WTC11 (cell line): ENCODE measurements at regions not wholly inside any gene's neighbourhood (a gene's known extent, or its start where the extent isn't known, plus 50 kb on each side); places are given as distances from the start of the nearest gene placed in this dataset.

Source experiments
- ATAC-seq: fragments of 200-7000 bp; cut with Tn5 transposase; 2 replicates; pipeline ENCODE4 v1.10.0; 2021; ENCODE audit warnings: mild to moderate bottlenecking, moderate library complexity
- CTCF ChIA-PET: fragments of 300-600 bp; sonication (Branson Sonifier 250); formaldehyde crosslinking; loops from one replicate; lab custom pipeline; 2021; ENCODE audit warnings: antibody characterized with exemption; lab: Charles Lee
- POLR2A ChIA-PET: fragments of 350-600 bp; sonication (Branson Sonifier 250); formaldehyde crosslinking; loops from one replicate; lab custom pipeline; 2021; ENCODE audit warnings: antibody characterized with exemption; lab: Charles Lee
- DNase-seq: peaks from one replicate; pipeline ENCODE4 v3.0.0; 2021; ENCODE audit warnings: low spot score
- H3K27ac Mint-ChIP-seq: 2 replicates; pipeline ENCODE4 v1.8.0; 2021; ENCODE audit warnings: mixed read lengths
- H3K27me3 Mint-ChIP-seq: 2 replicates; pipeline ENCODE4 v1.8.0; 2021; ENCODE audit warnings: low read depth, mild to moderate bottlenecking, moderate library complexity, mixed read lengths
- H3K36me3 Mint-ChIP-seq: 2 replicates; pipeline ENCODE4 v1.8.0; 2021; ENCODE audit warnings: mixed read lengths
- H3K4me1 Mint-ChIP-seq: 2 replicates; pipeline ENCODE4 v1.8.0; 2022; ENCODE audit warnings: mixed read lengths
- H3K4me3 Mint-ChIP-seq: 2 replicates; pipeline ENCODE4 v1.8.0; 2021; ENCODE audit warnings: mild to moderate bottlenecking, moderate library complexity, mixed read lengths
- H3K9me3 Mint-ChIP-seq: 2 replicates; pipeline ENCODE4 v1.8.0; 2021; ENCODE audit warnings: mixed read lengths
- ELF4 ChIP-seq: sonication (generic); formaldehyde crosslinking; IDR thresholded peaks from 2 replicates; pipeline ENCODE4 v1.8.1; 2022; ENCODE audit warnings: low read depth, mild to moderate bottlenecking, moderate library complexity, missing genetic modification reagents
- ESRRA ChIP-seq: sonication (generic); formaldehyde crosslinking; IDR thresholded peaks from 2 replicates; pipeline ENCODE4 v1.8.1; 2022; ENCODE audit warnings: mild to moderate bottlenecking, missing genetic modification reagents, borderline replicate concordance
- GTF2I ChIP-seq: fragments of 250-450 bp; sonication (Bioruptor Pico); conservative IDR thresholded peaks from 2 replicates; pipeline ENCODE4 v1.4.0; 2021; ENCODE audit warnings: mild to moderate bottlenecking
- HMGA2 ChIP-seq: fragments of 250-450 bp; sonication (Bioruptor Pico); IDR thresholded peaks from 2 replicates; pipeline ENCODE4 v1.4.0; 2021; ENCODE audit warnings: mild to moderate bottlenecking, moderate library complexity
- KAT7 ChIP-seq: sonication (generic); formaldehyde crosslinking; IDR thresholded peaks from 2 replicates; pipeline ENCODE4 v1.8.1; 2023; ENCODE audit warnings: missing genetic modification reagents, mild to moderate bottlenecking, borderline replicate concordance
- MYBL2 ChIP-seq: sonication (generic); formaldehyde crosslinking; IDR thresholded peaks from 2 replicates; pipeline ENCODE4 v1.8.1; 2023; ENCODE audit warnings: mild to moderate bottlenecking, moderate library complexity, missing genetic modification reagents
- NFATC4 ChIP-seq: fragments of 250-450 bp; sonication (Bioruptor Pico); IDR thresholded peaks from 2 replicates; pipeline ENCODE4 v1.9.0; 2021; ENCODE audit warnings: mild to moderate bottlenecking
- NFE2L1 ChIP-seq: sonication (generic); formaldehyde crosslinking; IDR thresholded peaks from 2 replicates; pipeline ENCODE4 v1.8.1; 2023; ENCODE audit warnings: missing genetic modification reagents
- NR2C2 ChIP-seq: sonication (generic); formaldehyde crosslinking; IDR thresholded peaks from 2 replicates; pipeline ENCODE4 v1.8.0; 2022; ENCODE audit warnings: mild to moderate bottlenecking, missing genetic modification reagents
- RELA ChIP-seq: sonication (generic); formaldehyde crosslinking; IDR thresholded peaks from 2 replicates; pipeline ENCODE4 v1.8.1; 2022; ENCODE audit warnings: missing genetic modification reagents, mild to moderate bottlenecking, borderline replicate concordance
- TCF7 ChIP-seq: sonication (generic); formaldehyde crosslinking; IDR thresholded peaks from 2 replicates; pipeline ENCODE4 v1.8.0; 2022; ENCODE audit warnings: mild to moderate bottlenecking, low read depth, missing genetic modification reagents, moderate library complexity
- ZNF138 ChIP-seq: sonication (generic); formaldehyde crosslinking; conservative IDR thresholded peaks from 2 replicates; pipeline ENCODE4 v1.8.1; 2022; ENCODE audit warnings: mild to moderate bottlenecking, moderate library complexity, missing genetic modification reagents
- ZNF423 ChIP-seq: fragments of 250-450 bp; sonication (Bioruptor Pico); IDR thresholded peaks from 2 replicates; pipeline ENCODE4 v2.1.2; 2022; ENCODE audit warnings: mild to moderate bottlenecking, moderate library complexity
- ZNF671 ChIP-seq: fragments of 250-450 bp; sonication (Bioruptor Pico); IDR thresholded peaks from 2 replicates; pipeline ENCODE4 v1.8.0; 2021; ENCODE audit warnings: mild to moderate bottlenecking
- TF ChIP-seq, protein P1 (sequence below): sonication (generic); formaldehyde crosslinking; IDR thresholded peaks from 2 replicates; pipeline ENCODE4 v1.8.0; 2023; ENCODE audit warnings: mild to moderate bottlenecking, missing genetic modification reagents
- TF ChIP-seq, protein P2 (sequence below): fragments of 250-450 bp; sonication (Bioruptor Pico); IDR thresholded peaks from 2 replicates; pipeline ENCODE4 v1.9.0; 2021; ENCODE audit warnings: mild to moderate bottlenecking
- TF ChIP-seq, protein P3 (sequence below): sonication (generic); formaldehyde crosslinking; IDR thresholded peaks from 2 replicates; pipeline ENCODE4 v1.8.1; 2023; ENCODE audit warnings: mild to moderate bottlenecking, moderate library complexity, missing genetic modification reagents
- TF ChIP-seq, protein P4 (sequence below): sonication (generic); formaldehyde crosslinking; IDR thresholded peaks from 2 replicates; pipeline ENCODE4 v1.8.0; 2022; ENCODE audit warnings: mild to moderate bottlenecking, missing genetic modification reagents
- TF ChIP-seq, protein P5 (sequence below): sonication (generic); formaldehyde crosslinking; conservative IDR thresholded peaks from 2 replicates; pipeline ENCODE4 v1.8.1; 2022; ENCODE audit warnings: mild to moderate bottlenecking, missing genetic modification reagents

DNA sequence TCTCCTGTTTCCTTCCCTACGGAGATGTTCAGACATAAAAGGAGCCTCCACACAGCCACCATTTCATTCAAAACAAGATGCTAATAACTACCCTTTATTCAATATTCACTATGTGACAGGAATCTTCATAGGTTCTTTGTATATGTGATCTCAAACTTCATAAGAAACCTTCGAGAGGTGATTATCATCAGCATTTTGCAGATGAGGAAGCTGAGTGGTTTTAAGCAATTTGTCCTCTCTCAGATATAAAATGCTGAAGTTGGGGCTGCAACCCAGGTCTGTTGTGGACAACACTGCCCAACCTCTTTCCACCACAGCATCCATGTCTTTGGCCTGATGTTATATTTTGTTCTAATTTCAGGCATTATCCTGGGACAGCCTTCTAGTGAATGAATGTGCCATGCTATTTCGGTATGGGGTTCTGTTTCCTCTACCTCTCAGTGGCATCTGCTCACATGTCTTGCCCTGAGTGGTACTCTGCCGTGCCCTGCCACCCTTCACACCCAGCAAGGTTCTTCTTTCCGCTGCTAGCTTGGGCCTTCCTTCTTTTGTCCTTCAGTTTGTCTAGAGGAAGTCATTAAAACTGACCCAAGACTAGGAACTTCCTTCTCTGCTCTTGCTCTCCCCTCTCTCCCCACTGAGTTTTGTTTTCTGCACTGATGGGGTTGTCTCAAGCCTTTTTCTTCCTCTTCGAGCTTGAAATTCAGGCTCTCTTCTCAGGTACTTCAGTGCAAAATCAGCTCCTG is 300.9 kb upstream of the PRDM1 start:
- no peaks in the 10 kb centered on the region for H3K27me3 Mint-ChIP-seq
- no peaks in the 10 kb centered on the region for H3K36me3 Mint-ChIP-seq
- no peak overlapping the region for H3K4me3 Mint-ChIP-seq
- ATAC-seq (no peak), DNase-seq (no peak)
- TF ChIP-seq ESRRA (CRISPR knock-in tag): no peak
- TF ChIP-seq NR2C2 (CRISPR knock-in tag): no peak
- TF ChIP-seq KAT7: no peak
- TF ChIP-seq RELA (CRISPR knock-in tag): no peak
- no peak for TF ChIP-seq ZNF671 (CRISPR knock-in tag)
- no peak for TF ChIP-seq ZNF138 (CRISPR knock-in tag)
- no peak for TF ChIP-seq TCF7 (CRISPR knock-in tag)
- TF ChIP-seq, protein P1, sequence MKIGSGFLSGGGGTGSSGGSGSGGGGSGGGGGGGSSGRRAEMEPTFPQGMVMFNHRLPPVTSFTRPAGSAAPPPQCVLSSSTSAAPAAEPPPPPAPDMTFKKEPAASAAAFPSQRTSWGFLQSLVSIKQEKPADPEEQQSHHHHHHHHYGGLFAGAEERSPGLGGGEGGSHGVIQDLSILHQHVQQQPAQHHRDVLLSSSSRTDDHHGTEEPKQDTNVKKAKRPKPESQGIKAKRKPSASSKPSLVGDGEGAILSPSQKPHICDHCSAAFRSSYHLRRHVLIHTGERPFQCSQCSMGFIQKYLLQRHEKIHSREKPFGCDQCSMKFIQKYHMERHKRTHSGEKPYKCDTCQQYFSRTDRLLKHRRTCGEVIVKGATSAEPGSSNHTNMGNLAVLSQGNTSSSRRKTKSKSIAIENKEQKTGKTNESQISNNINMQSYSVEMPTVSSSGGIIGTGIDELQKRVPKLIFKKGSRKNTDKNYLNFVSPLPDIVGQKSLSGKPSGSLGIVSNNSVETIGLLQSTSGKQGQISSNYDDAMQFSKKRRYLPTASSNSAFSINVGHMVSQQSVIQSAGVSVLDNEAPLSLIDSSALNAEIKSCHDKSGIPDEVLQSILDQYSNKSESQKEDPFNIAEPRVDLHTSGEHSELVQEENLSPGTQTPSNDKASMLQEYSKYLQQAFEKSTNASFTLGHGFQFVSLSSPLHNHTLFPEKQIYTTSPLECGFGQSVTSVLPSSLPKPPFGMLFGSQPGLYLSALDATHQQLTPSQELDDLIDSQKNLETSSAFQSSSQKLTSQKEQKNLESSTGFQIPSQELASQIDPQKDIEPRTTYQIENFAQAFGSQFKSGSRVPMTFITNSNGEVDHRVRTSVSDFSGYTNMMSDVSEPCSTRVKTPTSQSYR: no peak
- no peak for TF ChIP-seq ZNF423 (CRISPR knock-in tag)
- TF ChIP-seq NFATC4 (CRISPR knock-in tag): no peak
- TF ChIP-seq HMGA2: no peak
- TF ChIP-seq, protein P2, sequence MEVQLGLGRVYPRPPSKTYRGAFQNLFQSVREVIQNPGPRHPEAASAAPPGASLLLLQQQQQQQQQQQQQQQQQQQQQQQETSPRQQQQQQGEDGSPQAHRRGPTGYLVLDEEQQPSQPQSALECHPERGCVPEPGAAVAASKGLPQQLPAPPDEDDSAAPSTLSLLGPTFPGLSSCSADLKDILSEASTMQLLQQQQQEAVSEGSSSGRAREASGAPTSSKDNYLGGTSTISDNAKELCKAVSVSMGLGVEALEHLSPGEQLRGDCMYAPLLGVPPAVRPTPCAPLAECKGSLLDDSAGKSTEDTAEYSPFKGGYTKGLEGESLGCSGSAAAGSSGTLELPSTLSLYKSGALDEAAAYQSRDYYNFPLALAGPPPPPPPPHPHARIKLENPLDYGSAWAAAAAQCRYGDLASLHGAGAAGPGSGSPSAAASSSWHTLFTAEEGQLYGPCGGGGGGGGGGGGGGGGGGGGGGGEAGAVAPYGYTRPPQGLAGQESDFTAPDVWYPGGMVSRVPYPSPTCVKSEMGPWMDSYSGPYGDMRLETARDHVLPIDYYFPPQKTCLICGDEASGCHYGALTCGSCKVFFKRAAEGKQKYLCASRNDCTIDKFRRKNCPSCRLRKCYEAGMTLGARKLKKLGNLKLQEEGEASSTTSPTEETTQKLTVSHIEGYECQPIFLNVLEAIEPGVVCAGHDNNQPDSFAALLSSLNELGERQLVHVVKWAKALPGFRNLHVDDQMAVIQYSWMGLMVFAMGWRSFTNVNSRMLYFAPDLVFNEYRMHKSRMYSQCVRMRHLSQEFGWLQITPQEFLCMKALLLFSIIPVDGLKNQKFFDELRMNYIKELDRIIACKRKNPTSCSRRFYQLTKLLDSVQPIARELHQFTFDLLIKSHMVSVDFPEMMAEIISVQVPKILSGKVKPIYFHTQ (CRISPR knock-in tag): no peak
- no peak for TF ChIP-seq NFE2L1 (CRISPR knock-in tag)
- TF ChIP-seq GTF2I (CRISPR knock-in tag): no peak
- TF ChIP-seq, all 79 proteins: peak for 0
- Mint-ChIP-seq H3K9me3 (0 out of 2 replicates have a peak, but pooled peaks cover 3% of the 10 kb centered on the region), H3K4me1 (peaks cover 12% of the 10 kb centered on the region), H3K27ac (no peak overlapping the region)
- ChIA-PET POLR2A (no interaction called here), CTCF (no interaction called here)

DNA sequence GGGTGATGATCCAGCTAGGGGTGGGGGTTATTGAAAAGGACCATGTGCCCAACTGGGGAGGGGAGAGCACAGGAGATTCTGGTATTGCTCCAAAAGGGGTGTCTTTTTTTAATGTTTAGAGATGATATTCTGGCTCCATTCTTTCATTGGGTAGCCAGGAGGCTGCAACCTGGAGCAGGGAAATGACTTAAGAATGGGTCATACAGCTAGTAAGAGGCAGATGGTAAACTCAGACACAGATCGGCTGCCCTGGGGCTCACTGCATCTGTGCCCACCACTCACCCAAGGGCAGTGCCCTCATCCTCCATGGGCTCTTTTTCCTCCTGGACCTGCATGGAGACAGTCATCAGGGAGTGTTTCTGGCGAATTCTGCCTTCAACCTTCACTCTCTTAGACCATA is 302.0 kb upstream of the PRDM1 start:
- Mint-ChIP-seq H3K27me3 (no peaks in the 10 kb centered on the region), H3K4me1 (peaks cover 14% of the 10 kb centered on the region), H3K4me3 (no peak overlapping the region), H3K27ac (no peak overlapping the region), H3K9me3 (0 out of 2 replicates have a peak, but pooled peaks cover 3% of the 10 kb centered on the region), H3K36me3 (no peaks in the 10 kb centered on the region)
- DNase-seq (no peak), ATAC-seq (no peak)
- POLR2A ChIA-PET: no interaction called here
- CTCF ChIA-PET: interaction anchor here (1.0 kb wide), 1 partner anchor 51 kb away, joined by 3 read pairs; no protein-coding TSS in a partner anchor
- no peak for TF ChIP-seq ELF4 (CRISPR knock-in tag)
- TF ChIP-seq, protein P3, sequence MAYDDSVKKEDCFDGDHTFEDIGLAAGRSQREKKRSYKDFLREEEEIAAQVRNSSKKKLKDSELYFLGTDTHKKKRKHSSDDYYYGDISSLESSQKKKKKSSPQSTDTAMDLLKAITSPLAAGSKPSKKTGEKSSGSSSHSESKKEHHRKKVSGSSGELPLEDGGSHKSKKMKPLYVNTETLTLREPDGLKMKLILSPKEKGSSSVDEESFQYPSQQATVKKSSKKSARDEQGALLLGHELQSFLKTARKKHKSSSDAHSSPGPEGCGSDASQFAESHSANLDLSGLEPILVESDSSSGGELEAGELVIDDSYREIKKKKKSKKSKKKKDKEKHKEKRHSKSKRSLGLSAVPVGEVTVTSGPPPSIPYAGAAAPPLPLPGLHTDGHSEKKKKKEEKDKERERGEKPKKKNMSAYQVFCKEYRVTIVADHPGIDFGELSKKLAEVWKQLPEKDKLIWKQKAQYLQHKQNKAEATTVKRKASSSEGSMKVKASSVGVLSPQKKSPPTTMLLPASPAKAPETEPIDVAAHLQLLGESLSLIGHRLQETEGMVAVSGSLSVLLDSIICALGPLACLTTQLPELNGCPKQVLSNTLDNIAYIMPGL (CRISPR knock-in tag): no peak
- no peak for TF ChIP-seq MYBL2 (CRISPR knock-in tag)
- TF ChIP-seq GTF2I (CRISPR knock-in tag): no peak
- TF ChIP-seq, protein P4, sequence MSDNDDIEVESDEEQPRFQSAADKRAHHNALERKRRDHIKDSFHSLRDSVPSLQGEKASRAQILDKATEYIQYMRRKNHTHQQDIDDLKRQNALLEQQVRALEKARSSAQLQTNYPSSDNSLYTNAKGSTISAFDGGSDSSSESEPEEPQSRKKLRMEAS: no peak
- TF ChIP-seq, protein P5, sequence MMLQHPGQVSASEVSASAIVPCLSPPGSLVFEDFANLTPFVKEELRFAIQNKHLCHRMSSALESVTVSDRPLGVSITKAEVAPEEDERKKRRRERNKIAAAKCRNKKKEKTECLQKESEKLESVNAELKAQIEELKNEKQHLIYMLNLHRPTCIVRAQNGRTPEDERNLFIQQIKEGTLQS (CRISPR knock-in tag): no peak
